SK-N-SH treated with all-trans-retinoic acid at 6 μM for 48 hours (cell line): ENCODE measurements at regions not wholly inside any gene's neighbourhood (a gene's known extent, or its start where the extent isn't known, plus 50 kb on each side); places are given as distances from the start of the nearest gene placed in this dataset.

ENCODE experiments used
- ATAC-seq: fragments of 200-7000 bp; cut with Tn5 transposase; 3 replicates; pipeline ENCODE4 v1.9.1; 2020; ENCODE audit warnings: mild to moderate bottlenecking, moderate library complexity
- ARNTL ChIP-seq: fragments of 450-650 bp; formaldehyde crosslinking; IDR thresholded peaks from 2 replicates; pipeline ENCODE4 v1.5.0; 2020; ENCODE audit warnings: low read depth, mild to moderate bottlenecking, moderate library complexity, borderline replicate concordance
- BACH2 ChIP-seq: fragments of 250-450 bp; sonication (Bioruptor Pico); IDR thresholded peaks from 2 replicates; pipeline ENCODE4 v1.9.0; 2021; ENCODE audit warnings: mild to moderate bottlenecking, borderline replicate concordance
- CREB5 ChIP-seq: fragments of 250-450 bp; sonication (Bioruptor Pico); IDR thresholded peaks from 2 replicates; pipeline ENCODE4 v1.5.1; 2020; ENCODE audit warnings: low read depth, mild to moderate bottlenecking, moderate library complexity
- CSDC2 ChIP-seq: fragments of 250-450 bp; sonication (Bioruptor Pico); IDR thresholded peaks from 2 replicates; pipeline ENCODE4 v1.5.0; 2020; ENCODE audit warnings: mild to moderate bottlenecking, moderate library complexity
- CSRNP3 ChIP-seq: fragments of 250-450 bp; sonication (Bioruptor Pico); IDR thresholded peaks from 2 replicates; pipeline ENCODE4 v1.5.1; 2021; ENCODE audit warnings: mild to moderate bottlenecking, moderate library complexity
- ESRRG ChIP-seq: fragments of 250-450 bp; sonication (Bioruptor Pico); IDR thresholded peaks from 2 replicates; pipeline ENCODE4 v1.6.1; 2021; ENCODE audit warnings: mild to moderate bottlenecking
- GLIS3 ChIP-seq: fragments of 250-450 bp; sonication (Bioruptor Pico); IDR thresholded peaks from 2 replicates; pipeline ENCODE4 v1.5.0; 2020; ENCODE audit warnings: mild to moderate bottlenecking, moderate library complexity
- PPARA ChIP-seq: fragments of 250-450 bp; sonication (Bioruptor Pico); IDR thresholded peaks from 2 replicates; pipeline ENCODE4 v1.5.0; 2020; ENCODE audit warnings: mild to moderate bottlenecking, borderline replicate concordance
- SNAI2 ChIP-seq: fragments of 250-450 bp; sonication (Bioruptor Pico); IDR thresholded peaks from 2 replicates; pipeline ENCODE4 v1.5.0; 2020; ENCODE audit warnings: mild to moderate bottlenecking, moderate library complexity
- TCF4 ChIP-seq: fragments of 250-450 bp; sonication (Bioruptor Pico); IDR thresholded peaks from 2 replicates; pipeline ENCODE4 v1.8.0; 2021; ENCODE audit warnings: mild to moderate bottlenecking, moderate library complexity, borderline replicate concordance
- TOX ChIP-seq: fragments of 250-450 bp; sonication (Bioruptor Pico); IDR thresholded peaks from 2 replicates; pipeline ENCODE4 v1.8.0; 2021; ENCODE audit warnings: mild to moderate bottlenecking, moderate library complexity, borderline replicate concordance
- TSHZ2 ChIP-seq: fragments of 250-450 bp; sonication (Bioruptor Pico); IDR thresholded peaks from 2 replicates; pipeline ENCODE4 v1.5.0; 2020; ENCODE audit warnings: mild to moderate bottlenecking, moderate library complexity
- ZC3H10 ChIP-seq: fragments of 250-450 bp; sonication (Bioruptor Pico); IDR thresholded peaks from 2 replicates; pipeline ENCODE4 v1.5.1; 2021; ENCODE audit warnings: mild to moderate bottlenecking, moderate library complexity
- ZFP3 ChIP-seq: fragments of 250-450 bp; sonication (Bioruptor Pico); IDR thresholded peaks from 2 replicates; pipeline ENCODE4 v1.5.0; 2020; ENCODE audit warnings: mild to moderate bottlenecking, moderate library complexity
- ZFP30 ChIP-seq: fragments of 450-650 bp; formaldehyde crosslinking; IDR thresholded peaks from 2 replicates; pipeline ENCODE4 v1.5.0; 2022; ENCODE audit warnings: mild to moderate bottlenecking, moderate library complexity
- ZNF565 ChIP-seq: fragments of 450-650 bp; formaldehyde crosslinking; conservative IDR thresholded peaks from 2 replicates; pipeline ENCODE4 v1.5.0; 2020; ENCODE audit warnings: low read depth, mild to moderate bottlenecking, moderate library complexity
- TF ChIP-seq, protein P1 (sequence below): fragments of 250-450 bp; sonication (Bioruptor Pico); IDR thresholded peaks from 2 replicates; pipeline ENCODE4 v1.8.0; 2020; ENCODE audit warnings: mild to moderate bottlenecking, moderate library complexity, borderline replicate concordance

DNA sequence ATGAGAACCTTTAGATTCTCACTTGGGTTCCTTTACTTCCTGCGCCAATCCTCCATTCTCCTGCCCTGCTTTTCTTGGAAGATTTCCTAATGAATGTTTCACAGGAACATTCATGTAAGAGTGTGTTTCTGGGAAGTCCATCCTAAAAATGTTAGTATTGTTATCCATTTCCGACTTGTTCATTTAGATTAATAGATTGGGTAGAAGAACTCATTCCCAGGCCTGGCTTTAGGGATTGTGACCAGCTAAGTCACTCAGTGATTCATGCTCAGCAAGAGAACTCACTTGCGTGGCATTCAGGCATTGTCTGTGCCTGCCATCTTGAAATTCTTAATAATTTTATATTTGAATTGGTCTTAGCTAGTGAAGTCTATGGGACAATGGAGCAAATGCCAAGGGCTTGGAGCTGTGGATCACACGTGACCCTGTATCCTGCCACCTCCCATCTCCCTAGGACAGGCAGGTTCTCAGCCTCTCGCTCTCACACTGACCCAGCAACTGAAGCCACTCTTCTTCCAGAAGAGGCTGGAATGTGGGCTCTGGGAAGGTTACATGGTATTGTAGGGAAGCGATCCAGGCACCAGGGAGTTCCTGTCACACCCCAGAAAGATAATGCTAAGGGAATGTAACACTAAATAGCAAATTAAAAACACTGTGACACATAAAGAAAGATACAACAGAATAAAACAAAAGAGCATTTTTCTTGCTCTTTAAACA, 562.1 kb downstream of the TMA16 start:
- TF ChIP-seq GLIS3 (CRISPR knock-in tag) (no peak), ZC3H10 (no peak), ZNF565 (no peak), BACH2 (no peak), ESRRG (CRISPR knock-in tag) (no peak), TSHZ2 (CRISPR knock-in tag) (no peak), CREB5 (CRISPR knock-in tag) (no peak), TCF4 (CRISPR knock-in tag) (no peak), ARNTL (CRISPR knock-in tag) (no peak), CSRNP3 (CRISPR knock-in tag) (no peak)
- TF ChIP-seq, protein P1, sequence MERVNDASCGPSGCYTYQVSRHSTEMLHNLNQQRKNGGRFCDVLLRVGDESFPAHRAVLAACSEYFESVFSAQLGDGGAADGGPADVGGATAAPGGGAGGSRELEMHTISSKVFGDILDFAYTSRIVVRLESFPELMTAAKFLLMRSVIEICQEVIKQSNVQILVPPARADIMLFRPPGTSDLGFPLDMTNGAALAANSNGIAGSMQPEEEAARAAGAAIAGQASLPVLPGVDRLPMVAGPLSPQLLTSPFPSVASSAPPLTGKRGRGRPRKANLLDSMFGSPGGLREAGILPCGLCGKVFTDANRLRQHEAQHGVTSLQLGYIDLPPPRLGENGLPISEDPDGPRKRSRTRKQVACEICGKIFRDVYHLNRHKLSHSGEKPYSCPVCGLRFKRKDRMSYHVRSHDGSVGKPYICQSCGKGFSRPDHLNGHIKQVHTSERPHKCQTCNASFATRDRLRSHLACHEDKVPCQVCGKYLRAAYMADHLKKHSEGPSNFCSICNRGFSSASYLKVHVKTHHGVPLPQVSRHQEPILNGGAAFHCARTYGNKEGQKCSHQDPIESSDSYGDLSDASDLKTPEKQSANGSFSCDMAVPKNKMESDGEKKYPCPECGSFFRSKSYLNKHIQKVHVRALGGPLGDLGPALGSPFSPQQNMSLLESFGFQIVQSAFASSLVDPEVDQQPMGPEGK = no peak
- no peak for ATAC-seq

- no peak for ATAC-seq
- no peak for TF ChIP-seq ZFP30 (CRISPR knock-in tag)
- no peak for TF ChIP-seq SNAI2
- TF ChIP-seq ZC3H10 = no peak
- TF ChIP-seq, protein P1 = no peak
Observed at GRCh38 chr4:164058776-164059445, 564.4 kb downstream of the TMA16 start.

DNA sequence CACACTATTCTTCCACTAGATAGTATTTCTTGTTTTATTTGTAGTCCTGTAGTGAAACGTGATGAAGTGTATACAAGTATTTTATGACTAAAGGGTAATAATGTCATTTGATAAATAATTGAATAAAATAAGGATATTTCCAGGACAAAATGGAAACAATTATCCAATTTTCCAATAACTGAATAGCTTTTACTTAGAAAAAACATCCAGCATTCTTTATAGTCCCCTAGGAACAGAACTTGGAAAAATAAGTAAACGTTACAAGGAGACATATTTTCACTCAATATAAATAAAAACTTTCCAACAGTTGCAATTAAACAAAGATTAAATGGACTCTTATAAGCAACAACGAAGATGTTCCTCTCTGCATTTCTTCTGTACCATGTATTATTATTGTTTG, 566.0 kb downstream of the TMA16 start:
- ATAC-seq = no peak
- TF ChIP-seq PPARA (CRISPR knock-in tag) (no peak), CSDC2 (CRISPR knock-in tag) (no peak), TCF4 (CRISPR knock-in tag) (no peak)
- TF ChIP-seq, protein P1 = no peak
- TF ChIP-seq, all 23 proteins: peak for 0

- no peak for ATAC-seq
- no peak for TF ChIP-seq CREB5 (CRISPR knock-in tag)
- TF ChIP-seq ZFP3 = no peak
- TF ChIP-seq TCF4 (CRISPR knock-in tag) = no peak
- TF ChIP-seq TOX (CRISPR knock-in tag) = no peak
Observed at GRCh38 chr4:164068392-164068791, 573.9 kb downstream of the TMA16 start.
